22Rv1 (cell line): ENCODE measurements at regions not wholly inside any gene's neighbourhood (a gene's known extent, or its start where the extent isn't known, plus 50 kb on each side); places are given as distances from the start of the nearest gene placed in this dataset.

ENCODE experiments used
- CTCF ChIP-seq: fragments of 450-650 bp; IDR thresholded peaks from 2 replicates; pipeline ENCODE4 v1.5.1; 2017; ENCODE audit warnings: mild to moderate bottlenecking
- ZFX ChIP-seq: fragments of 450-650 bp; IDR thresholded peaks from 2 replicates; pipeline ENCODE4 v1.6.1; 2017; ENCODE audit warnings: antibody characterized with exemption, borderline replicate concordance

- no peak for TF ChIP-seq CTCF
- no peak for TF ChIP-seq ZFX
Observed at GRCh38 chrX:121122332-121122731, 74.9 kb downstream of the GLUD2 start.
